Ascending aorta (tissue), 2 donors: ENCODE measurements at regions not wholly inside any gene's neighbourhood (a gene's known extent, or its start where the extent isn't known, plus 50 kb on each side); places are given as distances from the start of the nearest gene placed in this dataset.

Source experiments
- DNase-seq, 2 donors: peaks; one replicate each; pipeline ENCODE4 v3.0.0-alpha.2; 2019; ENCODE audit warnings: low spot score in 2 of 2
- H3K27ac ChIP-seq, 2 donors: fragments of 200-600 bp; sonication (generic); one replicate each; pipeline ENCODE4 v1.5.1; 2016 to 2017; ENCODE audit warnings: mild to moderate bottlenecking in 1 of 2
- H3K27me3 ChIP-seq: fragments of 200-600 bp; sonication (generic); one replicate; pipeline ENCODE4 v1.5.1; 2017
- H3K36me3 ChIP-seq, 2 donors: fragments of 200-600 bp; sonication (generic); one replicate each; pipeline ENCODE4 v1.5.1; 2016
- H3K4me1 ChIP-seq, 2 donors: fragments of 200-600 bp; sonication (generic); one replicate each; pipeline ENCODE4 v1.5.1; 2016 to 2017; ENCODE audit warnings: mild to moderate bottlenecking in 1 of 2
- H3K4me3 ChIP-seq, 2 donors: fragments of 200-600 bp; sonication (generic); one replicate each; pipeline ENCODE4 v1.5.1; 2016 to 2017; ENCODE audit warnings: mild to moderate bottlenecking in 1 of 2
- H3K9me3 ChIP-seq, 2 donors: fragments of 200-600 bp; sonication (generic); one replicate each; pipeline ENCODE4 v1.5.1; 2016
- intact Hi-C: fragments of 100-400 bp; cut with DNase I; formaldehyde crosslinking; loops from one replicate; pipeline ENCODE4 v1.15.1; 2023
- TF ChIP-seq, protein P1 (sequence below), 3 experiments: fragments of 200-600 bp in 2 of 3; fragments of 450-650 bp in 1 of 3; sonication (generic) in 2 of 3; IDR thresholded peaks; one replicate each; pipeline ENCODE4 v1.5.1; 2016 to 2019; ENCODE audit warnings: antibody characterized with exemption in 3 of 3, mild to moderate bottlenecking in 1 of 3, moderate library complexity in 1 of 3

GRCh38 chr2:217535957-217536708 is 466.7 kb downstream of the TNS1 start:
- Histone ChIP-seq H3K4me1 (no peaks in the 10 kb centered on the region), H3K4me3 (no peak overlapping the region), H3K9me3 (no peaks in the 10 kb centered on the region), H3K27ac (no peak overlapping the region), H3K36me3 (no peaks in the 10 kb centered on the region), H3K27me3 (no peaks in the 10 kb centered on the region)
- DNase-seq: no peak
- TF ChIP-seq, protein P1, sequence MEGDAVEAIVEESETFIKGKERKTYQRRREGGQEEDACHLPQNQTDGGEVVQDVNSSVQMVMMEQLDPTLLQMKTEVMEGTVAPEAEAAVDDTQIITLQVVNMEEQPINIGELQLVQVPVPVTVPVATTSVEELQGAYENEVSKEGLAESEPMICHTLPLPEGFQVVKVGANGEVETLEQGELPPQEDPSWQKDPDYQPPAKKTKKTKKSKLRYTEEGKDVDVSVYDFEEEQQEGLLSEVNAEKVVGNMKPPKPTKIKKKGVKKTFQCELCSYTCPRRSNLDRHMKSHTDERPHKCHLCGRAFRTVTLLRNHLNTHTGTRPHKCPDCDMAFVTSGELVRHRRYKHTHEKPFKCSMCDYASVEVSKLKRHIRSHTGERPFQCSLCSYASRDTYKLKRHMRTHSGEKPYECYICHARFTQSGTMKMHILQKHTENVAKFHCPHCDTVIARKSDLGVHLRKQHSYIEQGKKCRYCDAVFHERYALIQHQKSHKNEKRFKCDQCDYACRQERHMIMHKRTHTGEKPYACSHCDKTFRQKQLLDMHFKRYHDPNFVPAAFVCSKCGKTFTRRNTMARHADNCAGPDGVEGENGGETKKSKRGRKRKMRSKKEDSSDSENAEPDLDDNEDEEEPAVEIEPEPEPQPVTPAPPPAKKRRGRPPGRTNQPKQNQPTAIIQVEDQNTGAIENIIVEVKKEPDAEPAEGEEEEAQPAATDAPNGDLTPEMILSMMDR (IDR thresholded peaks at IDR 0.05): no peak
- intact Hi-C loops: no loop called here

- Histone ChIP-seq H3K4me1 (peaks cover 0 to 7% of the 10 kb centered on the region in 2 donors), H3K9me3 (no peaks in the 10 kb centered on the region), H3K27me3 (no peaks in the 10 kb centered on the region), H3K36me3 (peaks cover 0 to 4% of the 10 kb centered on the region in 2 donors), H3K27ac (no peak overlapping the region), H3K4me3 (no peak overlapping the region)
- TF ChIP-seq, protein P1 (IDR thresholded peaks at IDR 0.05): no peak
- intact Hi-C loops: no loop called here
- no peak for DNase-seq
Observed at GRCh38 chr2:217530392-217531090, 472.3 kb downstream of the TNS1 start.

DNA sequence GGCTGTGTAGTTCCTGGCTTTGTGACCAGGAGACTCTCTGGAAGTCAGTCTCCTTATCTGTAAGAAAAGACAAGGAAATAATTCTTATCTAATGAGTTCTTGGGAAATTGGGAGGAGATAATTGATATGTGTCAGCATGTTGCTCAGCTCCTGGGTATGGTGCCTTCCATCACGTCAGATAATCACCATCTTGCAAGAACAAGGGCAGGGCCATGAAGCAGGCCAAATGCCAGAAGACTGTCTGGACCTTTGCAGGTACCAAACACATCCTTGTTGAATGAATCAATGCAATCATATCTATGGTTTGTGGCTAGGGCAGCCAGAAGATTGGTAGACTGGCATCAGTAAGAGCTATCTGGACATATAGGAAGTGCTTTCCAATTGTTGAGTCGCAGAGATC is 473.5 kb downstream of the TNS1 start:
- TF ChIP-seq, protein P1 (IDR thresholded peaks at IDR 0.05): no peak
- no peak for DNase-seq
- H3K9me3 ChIP-seq: no peaks in the 10 kb centered on the region
- H3K36me3 ChIP-seq: peaks cover 0 to 4% of the 10 kb centered on the region in 2 donors
- intact Hi-C loops: no loop called here
- H3K27me3 ChIP-seq: no peaks in the 10 kb centered on the region
- no peak overlapping the region for H3K27ac ChIP-seq
- peaks cover 0 to 7% of the 10 kb centered on the region in 2 donors for H3K4me1 ChIP-seq
- no peak overlapping the region for H3K4me3 ChIP-seq

DNA sequence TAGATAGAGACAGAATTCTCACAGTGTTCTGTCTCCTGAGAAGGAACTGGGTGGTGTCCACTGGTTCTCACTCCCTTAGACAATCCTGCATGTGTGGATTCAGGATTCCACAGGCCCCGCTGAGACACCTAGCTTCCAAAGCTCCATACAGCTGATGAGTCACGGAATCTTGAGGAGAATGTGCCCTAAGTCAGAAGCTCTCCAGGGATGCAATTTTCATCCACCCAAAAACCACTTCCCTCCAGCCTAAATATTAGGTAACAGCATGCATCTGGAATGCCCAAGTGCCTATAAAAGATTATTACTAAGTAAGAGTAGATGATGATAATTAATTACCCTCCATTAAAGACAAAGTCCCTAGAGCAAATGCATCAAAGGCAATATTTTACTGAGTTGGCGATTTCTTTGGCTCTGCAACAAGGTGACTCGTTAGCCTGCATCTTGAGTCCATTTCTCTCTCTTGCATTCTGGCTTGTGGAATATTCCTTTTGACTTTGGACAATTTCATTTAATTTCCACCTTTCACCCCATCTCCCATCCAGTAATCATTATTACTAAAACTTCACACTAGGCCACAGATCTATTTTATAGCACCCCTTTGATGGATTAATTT is 475.1 kb downstream of the TNS1 start:
- H3K27me3 ChIP-seq: no peaks in the 10 kb centered on the region
- no peak for DNase-seq
- no peak overlapping the region for H3K27ac ChIP-seq
- intact Hi-C loops: no loop called here
- H3K9me3 ChIP-seq: no peaks in the 10 kb centered on the region
- H3K4me1 ChIP-seq: peaks cover 0 to 7% of the 10 kb centered on the region in 2 donors
- TF ChIP-seq, protein P1 (IDR thresholded peaks at IDR 0.05): no peak
- no peak overlapping the region for H3K4me3 ChIP-seq
- peaks cover 0 to 4% of the 10 kb centered on the region in 2 donors for H3K36me3 ChIP-seq

GRCh38 chr2:217525076-217525475 is 477.7 kb downstream of the TNS1 start:
- Histone ChIP-seq H3K4me1 (no peaks in the 10 kb centered on the region), H3K9me3 (no peaks in the 10 kb centered on the region), H3K36me3 (peaks cover 0 to 4% of the 10 kb centered on the region in 2 donors), H3K4me3 (no peak overlapping the region), H3K27me3 (no peaks in the 10 kb centered on the region), H3K27ac (no peak overlapping the region)
- TF ChIP-seq, protein P1 (IDR thresholded peaks at IDR 0.05): no peak
- DNase-seq: no peak
- intact Hi-C loops: no loop called here
